ENCODE measurements at regions not wholly inside any gene's neighbourhood (a gene's known extent, or its start where the extent isn't known, plus 50 kb on each side); places are given as distances from the start of the nearest gene placed in this dataset.

- no peaks in the 10 kb centered on the region for H3K27me3 ChIP-seq (ENCODE audit: control insufficient read depth, insufficient read depth, low read length)
- no peak overlapping the region for H3K4me3 ChIP-seq (ENCODE audit: low read depth, low read length)
- H3K4me1 ChIP-seq (ENCODE audit: control insufficient read depth, insufficient read depth, low read length) = peaks cover 32% of the 10 kb centered on the region
- H3K9ac ChIP-seq (ENCODE audit: low read length) = no peak overlapping the region
- H3K36me3 ChIP-seq (ENCODE audit: control insufficient read depth, insufficient read depth, low read length) = no peaks in the 10 kb centered on the region
- H3K27ac ChIP-seq (ENCODE audit: low read depth, low read length) = no peak overlapping the region
- H3K9me3 ChIP-seq (ENCODE audit: control insufficient read depth, insufficient read depth, low read depth, low read length) = no peaks in the 10 kb centered on the region
Measured at GRCh38 chr6:139605350-139605749, 230.9 kb upstream of the CITED2 start.

GRCh38 chr6:139603581-139603980, 229.1 kb upstream of the CITED2 start:
- peak overlapping the region; percentile 18; the same call in 1 of the 2 replicates for H3K27ac ChIP-seq (ENCODE audit: low read depth, low read length)
- no peaks in the 10 kb centered on the region for H3K9me3 ChIP-seq (ENCODE audit: control insufficient read depth, insufficient read depth, low read depth, low read length)
- no peaks in the 10 kb centered on the region for H3K36me3 ChIP-seq (ENCODE audit: control insufficient read depth, insufficient read depth, low read length)

GRCh38 chr6:139602577-139602976, 228.1 kb upstream of the CITED2 start:
- Histone ChIP-seq H3K27ac (ENCODE audit: low read depth, low read length) (peak overlapping the region; percentile 18; the same call in 1 of the 2 replicates), H3K27me3 (ENCODE audit: control insufficient read depth, insufficient read depth, low read length) (no peaks in the 10 kb centered on the region), H3K4me3 (ENCODE audit: low read depth, low read length) (no peak overlapping the region), H3K4me1 (ENCODE audit: control insufficient read depth, insufficient read depth, low read length) (peaks cover 24% of the 10 kb centered on the region), H3K36me3 (ENCODE audit: control insufficient read depth, insufficient read depth, low read length) (no peaks in the 10 kb centered on the region), H3K9me3 (ENCODE audit: control insufficient read depth, insufficient read depth, low read depth, low read length) (no peaks in the 10 kb centered on the region), H3K9ac (ENCODE audit: low read length) (peak overlapping the region; percentile 68)

More at GRCh38 chr6:139603581-139603980, 229.1 kb upstream of the CITED2 start:
- H3K9ac ChIP-seq (ENCODE audit: low read length) = no peak overlapping the region
- H3K27me3 ChIP-seq (ENCODE audit: control insufficient read depth, insufficient read depth, low read length) = no peaks in the 10 kb centered on the region
- no peak overlapping the region for H3K4me3 ChIP-seq (ENCODE audit: low read depth, low read length)
- H3K4me1 ChIP-seq (ENCODE audit: control insufficient read depth, insufficient read depth, low read length) = peaks cover 31% of the 10 kb centered on the region

- no peak overlapping the region for H3K4me3 ChIP-seq (ENCODE audit: low read depth, low read length)
- no peak overlapping the region; the same call in 1 of the 2 replicates for H3K27ac ChIP-seq (ENCODE audit: low read depth, low read length)
- H3K4me1 ChIP-seq (ENCODE audit: control insufficient read depth, insufficient read depth, low read length) = peaks cover 18% of the 10 kb centered on the region; the same call in 1 of the 2 replicates
- H3K9me3 ChIP-seq (ENCODE audit: control insufficient read depth, insufficient read depth, low read depth, low read length) = no peaks in the 10 kb centered on the region
- H3K36me3 ChIP-seq (ENCODE audit: control insufficient read depth, insufficient read depth, low read length) = no peaks in the 10 kb centered on the region
- no peaks in the 10 kb centered on the region for H3K27me3 ChIP-seq (ENCODE audit: control insufficient read depth, insufficient read depth, low read length)
- H3K9ac ChIP-seq (ENCODE audit: low read length) = no peak overlapping the region
Measured at GRCh38 chr6:139600919-139601475, 226.5 kb upstream of the CITED2 start.

GRCh38 chr6:139600343-139600742, 225.9 kb upstream of the CITED2 start:
- no peaks in the 10 kb centered on the region for H3K36me3 ChIP-seq (ENCODE audit: control insufficient read depth, insufficient read depth, low read length)
- H3K27ac ChIP-seq (ENCODE audit: low read depth, low read length) = no peak overlapping the region
- no peaks in the 10 kb centered on the region for H3K27me3 ChIP-seq (ENCODE audit: control insufficient read depth, insufficient read depth, low read length)
- no peaks in the 10 kb centered on the region for H3K9me3 ChIP-seq (ENCODE audit: control insufficient read depth, insufficient read depth, low read depth, low read length)
- H3K4me1 ChIP-seq (ENCODE audit: control insufficient read depth, insufficient read depth, low read length) = peaks cover 18% of the 10 kb centered on the region; the same call in 1 of the 2 replicates
- no peak overlapping the region for H3K9ac ChIP-seq (ENCODE audit: low read length)
- H3K4me3 ChIP-seq (ENCODE audit: low read depth, low read length) = no peak overlapping the region

- no peaks in the 10 kb centered on the region for H3K27me3 ChIP-seq (ENCODE audit: control insufficient read depth, insufficient read depth, low read length)
- H3K4me3 ChIP-seq (ENCODE audit: low read depth, low read length) = no peak overlapping the region
- no peak overlapping the region for H3K9ac ChIP-seq (ENCODE audit: low read length)
- H3K9me3 ChIP-seq (ENCODE audit: control insufficient read depth, insufficient read depth, low read depth, low read length) = no peaks in the 10 kb centered on the region
- H3K36me3 ChIP-seq (ENCODE audit: control insufficient read depth, insufficient read depth, low read length) = no peaks in the 10 kb centered on the region
- H3K27ac ChIP-seq (ENCODE audit: low read depth, low read length) = no peak overlapping the region; the same call in 1 of the 2 replicates
- H3K4me1 ChIP-seq (ENCODE audit: control insufficient read depth, insufficient read depth, low read length) = peaks cover 13% of the 10 kb centered on the region; the same call in 1 of the 2 replicates
Measured at GRCh38 chr6:139597771-139598755, 223.6 kb upstream of the CITED2 start.

- Histone ChIP-seq H3K36me3 (ENCODE audit: control insufficient read depth, insufficient read depth, low read length) (no peaks in the 10 kb centered on the region), H3K4me1 (ENCODE audit: control insufficient read depth, insufficient read depth, low read length) (peaks cover 7% of the 10 kb centered on the region; the same call in 1 of the 2 replicates), H3K4me3 (ENCODE audit: low read depth, low read length) (no peak overlapping the region), H3K27me3 (ENCODE audit: control insufficient read depth, insufficient read depth, low read length) (no peaks in the 10 kb centered on the region), H3K27ac (ENCODE audit: low read depth, low read length) (no peak overlapping the region; the same call in 1 of the 2 replicates), H3K9me3 (ENCODE audit: control insufficient read depth, insufficient read depth, low read depth, low read length) (no peaks in the 10 kb centered on the region), H3K9ac (ENCODE audit: low read length) (no peak overlapping the region)
Measured at GRCh38 chr6:139597087-139597763, 222.8 kb upstream of the CITED2 start.

- Histone ChIP-seq H3K36me3 (ENCODE audit: control insufficient read depth, insufficient read depth, low read length) (no peaks in the 10 kb centered on the region), H3K27ac (ENCODE audit: low read depth, low read length) (no peak overlapping the region), H3K9me3 (ENCODE audit: control insufficient read depth, insufficient read depth, low read depth, low read length) (no peaks in the 10 kb centered on the region), H3K9ac (ENCODE audit: low read length) (no peak overlapping the region), H3K4me1 (ENCODE audit: control insufficient read depth, insufficient read depth, low read length) (peaks cover 5% of the 10 kb centered on the region; the same call in 1 of the 2 replicates), H3K27me3 (ENCODE audit: control insufficient read depth, insufficient read depth, low read length) (no peaks in the 10 kb centered on the region), H3K4me3 (ENCODE audit: low read depth, low read length) (no peak overlapping the region)
Measured at GRCh38 chr6:139595183-139595582, 220.7 kb upstream of the CITED2 start.

- Histone ChIP-seq H3K4me3 (ENCODE audit: low read depth, low read length) (no peak overlapping the region), H3K27me3 (ENCODE audit: control insufficient read depth, insufficient read depth, low read length) (no peaks in the 10 kb centered on the region), H3K9ac (ENCODE audit: low read length) (no peak overlapping the region), H3K9me3 (ENCODE audit: control insufficient read depth, insufficient read depth, low read depth, low read length) (no peaks in the 10 kb centered on the region), H3K4me1 (ENCODE audit: control insufficient read depth, insufficient read depth, low read length) (peaks cover 5% of the 10 kb centered on the region; the same call in 1 of the 2 replicates), H3K27ac (ENCODE audit: low read depth, low read length) (no peak overlapping the region), H3K36me3 (ENCODE audit: control insufficient read depth, insufficient read depth, low read length) (no peaks in the 10 kb centered on the region)
Measured at GRCh38 chr6:139594333-139594965, 220.0 kb upstream of the CITED2 start.

- Histone ChIP-seq H3K4me1 (ENCODE audit: control insufficient read depth, insufficient read depth, low read length) (peaks cover 9% of the 10 kb centered on the region; the same call in 1 of the 2 replicates), H3K27ac (ENCODE audit: low read depth, low read length) (no peak overlapping the region), H3K36me3 (ENCODE audit: control insufficient read depth, insufficient read depth, low read length) (no peaks in the 10 kb centered on the region)
Measured at GRCh38 chr6:139593081-139593480, 218.6 kb upstream of the CITED2 start.

More at GRCh38 chr6:139593081-139593480, 218.6 kb upstream of the CITED2 start:
- Histone ChIP-seq H3K4me3 (ENCODE audit: low read depth, low read length) (no peak overlapping the region), H3K9ac (ENCODE audit: low read length) (no peak overlapping the region), H3K9me3 (ENCODE audit: control insufficient read depth, insufficient read depth, low read depth, low read length) (no peaks in the 10 kb centered on the region), H3K27me3 (ENCODE audit: control insufficient read depth, insufficient read depth, low read length) (no peaks in the 10 kb centered on the region)
